ENCODE measurements at regions not wholly inside any gene's neighbourhood (a gene's known extent, or its start where the extent isn't known, plus 50 kb on each side); places are given as distances from the start of the nearest gene placed in this dataset.

GRCh38 chr7:18225067-18225466, 197.4 kb upstream of the PRPS1L1 start:
- Histone ChIP-seq H3K9ac (ENCODE audit: low read depth, low read length) (no peak overlapping the region), H3K4me3 (ENCODE audit: low read length) (no peak overlapping the region), H3K27me3 (ENCODE audit: control insufficient read depth, insufficient read depth, low read length) (no peaks in the 10 kb centered on the region), H3K36me3 (ENCODE audit: insufficient read depth, low read length) (no peaks in the 10 kb centered on the region), H3K4me1 (ENCODE audit: control insufficient read depth, insufficient read depth, low read length) (no peaks in the 10 kb centered on the region), H3K4me2 (ENCODE audit: low read length) (no peak overlapping the region), H3K9me3 (replicated peaks; ENCODE audit: low read length) (no peaks in the 10 kb centered on the region)

GRCh38 chr7:18226598-18226997, 199.0 kb upstream of the PRPS1L1 start:
- Histone ChIP-seq H3K9me3 (replicated peaks; ENCODE audit: low read length) (no peaks in the 10 kb centered on the region), H3K4me1 (ENCODE audit: control insufficient read depth, insufficient read depth, low read length) (no peaks in the 10 kb centered on the region), H3K4me2 (ENCODE audit: low read length) (no peak overlapping the region), H3K36me3 (ENCODE audit: insufficient read depth, low read length) (no peaks in the 10 kb centered on the region), H3K27me3 (ENCODE audit: control insufficient read depth, insufficient read depth, low read length) (no peaks in the 10 kb centered on the region), H3K9ac (ENCODE audit: low read depth, low read length) (no peak overlapping the region), H3K4me3 (ENCODE audit: low read length) (no peak overlapping the region)

- no peak overlapping the region for H3K9ac ChIP-seq (ENCODE audit: low read depth, low read length)
- no peaks in the 10 kb centered on the region for H3K27me3 ChIP-seq (ENCODE audit: control insufficient read depth, insufficient read depth, low read length)
- H3K4me1 ChIP-seq (ENCODE audit: control insufficient read depth, insufficient read depth, low read length) = no peaks in the 10 kb centered on the region
- no peaks in the 10 kb centered on the region for H3K9me3 ChIP-seq (replicated peaks; ENCODE audit: low read length)
- H3K4me3 ChIP-seq (ENCODE audit: low read length) = no peak overlapping the region
- no peak overlapping the region for H3K4me2 ChIP-seq (ENCODE audit: low read length)
- no peaks in the 10 kb centered on the region for H3K36me3 ChIP-seq (ENCODE audit: insufficient read depth, low read length)
Measured at GRCh38 chr7:18228686-18229085, 201.0 kb upstream of the PRPS1L1 start.

GRCh38 chr7:18230271-18230670, 202.6 kb upstream of the PRPS1L1 start:
- no peaks in the 10 kb centered on the region for H3K36me3 ChIP-seq (ENCODE audit: insufficient read depth, low read length)
- H3K9ac ChIP-seq (ENCODE audit: low read depth, low read length) = no peak overlapping the region
- no peak overlapping the region for H3K4me3 ChIP-seq (ENCODE audit: low read length)
- H3K27me3 ChIP-seq (ENCODE audit: control insufficient read depth, insufficient read depth, low read length) = peaks cover 5% of the 10 kb centered on the region
- H3K4me2 ChIP-seq (ENCODE audit: low read length) = no peak overlapping the region
- H3K9me3 ChIP-seq (replicated peaks; ENCODE audit: low read length) = no peaks in the 10 kb centered on the region
- no peaks in the 10 kb centered on the region for H3K4me1 ChIP-seq (ENCODE audit: control insufficient read depth, insufficient read depth, low read length)

- H3K9ac ChIP-seq (ENCODE audit: low read depth, low read length) = no peak overlapping the region
- H3K9me3 ChIP-seq (replicated peaks; ENCODE audit: low read length) = no peaks in the 10 kb centered on the region
- H3K4me3 ChIP-seq (ENCODE audit: low read length) = no peak overlapping the region
- no peak overlapping the region for H3K4me2 ChIP-seq (ENCODE audit: low read length)
- no peaks in the 10 kb centered on the region for H3K36me3 ChIP-seq (ENCODE audit: insufficient read depth, low read length)
- peaks cover 5% of the 10 kb centered on the region for H3K27me3 ChIP-seq (ENCODE audit: control insufficient read depth, insufficient read depth, low read length)
- H3K4me1 ChIP-seq (ENCODE audit: control insufficient read depth, insufficient read depth, low read length) = no peaks in the 10 kb centered on the region
Measured at GRCh38 chr7:18231854-18232253, 204.2 kb upstream of the PRPS1L1 start.

GRCh38 chr7:18234519-18234918, 206.9 kb upstream of the PRPS1L1 start:
- Histone ChIP-seq H3K27me3 (ENCODE audit: control insufficient read depth, insufficient read depth, low read length) (peaks cover 5% of the 10 kb centered on the region), H3K4me1 (ENCODE audit: control insufficient read depth, insufficient read depth, low read length) (no peaks in the 10 kb centered on the region), H3K9ac (ENCODE audit: low read depth, low read length) (no peak overlapping the region), H3K4me3 (ENCODE audit: low read length) (no peak overlapping the region), H3K4me2 (ENCODE audit: low read length) (no peak overlapping the region), H3K9me3 (replicated peaks; ENCODE audit: low read length) (no peaks in the 10 kb centered on the region), H3K36me3 (ENCODE audit: insufficient read depth, low read length) (no peaks in the 10 kb centered on the region)

GRCh38 chr7:18235819-18236218, 208.2 kb upstream of the PRPS1L1 start:
- Histone ChIP-seq H3K36me3 (ENCODE audit: insufficient read depth, low read length) (no peaks in the 10 kb centered on the region), H3K9me3 (replicated peaks; ENCODE audit: low read length) (no peaks in the 10 kb centered on the region), H3K27me3 (ENCODE audit: control insufficient read depth, insufficient read depth, low read length) (peaks cover 5% of the 10 kb centered on the region), H3K9ac (ENCODE audit: low read depth, low read length) (no peak overlapping the region), H3K4me1 (ENCODE audit: control insufficient read depth, insufficient read depth, low read length) (no peaks in the 10 kb centered on the region), H3K4me2 (ENCODE audit: low read length) (no peak overlapping the region), H3K4me3 (ENCODE audit: low read length) (no peak overlapping the region)

- Histone ChIP-seq H3K4me1 (ENCODE audit: control insufficient read depth, insufficient read depth, low read length) (no peaks in the 10 kb centered on the region), H3K27me3 (ENCODE audit: control insufficient read depth, insufficient read depth, low read length) (peaks cover 8% of the 10 kb centered on the region), H3K9me3 (replicated peaks; ENCODE audit: low read length) (no peaks in the 10 kb centered on the region), H3K4me3 (ENCODE audit: low read length) (no peak overlapping the region), H3K9ac (ENCODE audit: low read depth, low read length) (no peak overlapping the region), H3K4me2 (ENCODE audit: low read length) (no peak overlapping the region), H3K36me3 (ENCODE audit: insufficient read depth, low read length) (no peaks in the 10 kb centered on the region)
Measured at GRCh38 chr7:18239212-18239611, 211.6 kb upstream of the PRPS1L1 start.

GRCh38 chr7:18241543-18242231, 214.0 kb upstream of the PRPS1L1 start:
- no peak overlapping the region for H3K4me3 ChIP-seq (ENCODE audit: low read length)
- H3K9me3 ChIP-seq (replicated peaks; ENCODE audit: low read length) = no peaks in the 10 kb centered on the region
- no peaks in the 10 kb centered on the region for H3K36me3 ChIP-seq (ENCODE audit: insufficient read depth, low read length)
- H3K9ac ChIP-seq (ENCODE audit: low read depth, low read length) = no peak overlapping the region
- H3K27me3 ChIP-seq (ENCODE audit: control insufficient read depth, insufficient read depth, low read length) = peaks cover 3% of the 10 kb centered on the region
- H3K4me2 ChIP-seq (ENCODE audit: low read length) = no peak overlapping the region
- no peaks in the 10 kb centered on the region for H3K4me1 ChIP-seq (ENCODE audit: control insufficient read depth, insufficient read depth, low read length)

GRCh38 chr7:18243731-18244130, 216.1 kb upstream of the PRPS1L1 start:
- Histone ChIP-seq H3K9ac (ENCODE audit: low read depth, low read length) (no peak overlapping the region), H3K36me3 (ENCODE audit: insufficient read depth, low read length) (no peaks in the 10 kb centered on the region), H3K4me2 (ENCODE audit: low read length) (no peak overlapping the region), H3K27me3 (ENCODE audit: control insufficient read depth, insufficient read depth, low read length) (peaks cover 3% of the 10 kb centered on the region), H3K9me3 (replicated peaks; ENCODE audit: low read length) (peaks cover 4% of the 10 kb centered on the region), H3K4me1 (ENCODE audit: control insufficient read depth, insufficient read depth, low read length) (no peaks in the 10 kb centered on the region), H3K4me3 (ENCODE audit: low read length) (no peak overlapping the region)

- H3K4me3 ChIP-seq (ENCODE audit: low read length) = no peak overlapping the region
- peaks cover 4% of the 10 kb centered on the region for H3K9me3 ChIP-seq (replicated peaks; ENCODE audit: low read length)
- no peak overlapping the region for H3K9ac ChIP-seq (ENCODE audit: low read depth, low read length)
- H3K4me1 ChIP-seq (ENCODE audit: control insufficient read depth, insufficient read depth, low read length) = no peaks in the 10 kb centered on the region
- no peak overlapping the region for H3K4me2 ChIP-seq (ENCODE audit: low read length)
- H3K27me3 ChIP-seq (ENCODE audit: control insufficient read depth, insufficient read depth, low read length) = no peaks in the 10 kb centered on the region
- no peaks in the 10 kb centered on the region for H3K36me3 ChIP-seq (ENCODE audit: insufficient read depth, low read length)
Measured at GRCh38 chr7:18250133-18250532, 222.5 kb upstream of the PRPS1L1 start.

- no peaks in the 10 kb centered on the region for H3K27me3 ChIP-seq (ENCODE audit: control insufficient read depth, insufficient read depth, low read length)
- H3K4me1 ChIP-seq (ENCODE audit: control insufficient read depth, insufficient read depth, low read length) = no peaks in the 10 kb centered on the region
- H3K4me2 ChIP-seq (ENCODE audit: low read length) = no peak overlapping the region
- no peaks in the 10 kb centered on the region for H3K9me3 ChIP-seq (replicated peaks; ENCODE audit: low read length)
- no peaks in the 10 kb centered on the region for H3K36me3 ChIP-seq (ENCODE audit: insufficient read depth, low read length)
- H3K9ac ChIP-seq (ENCODE audit: low read depth, low read length) = no peak overlapping the region
- H3K4me3 ChIP-seq (ENCODE audit: low read length) = no peak overlapping the region
Measured at GRCh38 chr7:18257711-18258110, 230.1 kb upstream of the PRPS1L1 start.
